GM12865 (cell line): ENCODE measurements at regions not wholly inside any gene's neighbourhood (a gene's known extent, or its start where the extent isn't known, plus 50 kb on each side); places are given as distances from the start of the nearest gene placed in this dataset.

Experiments used
- DNase-seq: peaks from one replicate; pipeline ENCODE4 v3.0.0; 2010; ENCODE audit warnings: low read depth
- H3K4me3 ChIP-seq: 2 replicates; pipeline ENCODE4 v1.5.1; 2011; ENCODE audit warnings: mild to moderate bottlenecking, low read depth, low read length, control low read depth
- TF ChIP-seq, protein P1 (sequence below): IDR thresholded peaks from 2 replicates; pipeline ENCODE4 v1.5.1; 2011; ENCODE audit warnings: low read length, control low read depth, low read depth, inconsistent platforms; ENCODE audit not compliant: insufficient read depth; ENCODE audit errors: missing control alignments

- DNase-seq: no peak
Observed at GRCh38 chr14:89500303-89500702, 83.3 kb upstream of the FOXN3 start.

GRCh38 chr14:89498878-89499277 lies 81.8 kb upstream of the FOXN3 start:
- TF ChIP-seq, protein P1, sequence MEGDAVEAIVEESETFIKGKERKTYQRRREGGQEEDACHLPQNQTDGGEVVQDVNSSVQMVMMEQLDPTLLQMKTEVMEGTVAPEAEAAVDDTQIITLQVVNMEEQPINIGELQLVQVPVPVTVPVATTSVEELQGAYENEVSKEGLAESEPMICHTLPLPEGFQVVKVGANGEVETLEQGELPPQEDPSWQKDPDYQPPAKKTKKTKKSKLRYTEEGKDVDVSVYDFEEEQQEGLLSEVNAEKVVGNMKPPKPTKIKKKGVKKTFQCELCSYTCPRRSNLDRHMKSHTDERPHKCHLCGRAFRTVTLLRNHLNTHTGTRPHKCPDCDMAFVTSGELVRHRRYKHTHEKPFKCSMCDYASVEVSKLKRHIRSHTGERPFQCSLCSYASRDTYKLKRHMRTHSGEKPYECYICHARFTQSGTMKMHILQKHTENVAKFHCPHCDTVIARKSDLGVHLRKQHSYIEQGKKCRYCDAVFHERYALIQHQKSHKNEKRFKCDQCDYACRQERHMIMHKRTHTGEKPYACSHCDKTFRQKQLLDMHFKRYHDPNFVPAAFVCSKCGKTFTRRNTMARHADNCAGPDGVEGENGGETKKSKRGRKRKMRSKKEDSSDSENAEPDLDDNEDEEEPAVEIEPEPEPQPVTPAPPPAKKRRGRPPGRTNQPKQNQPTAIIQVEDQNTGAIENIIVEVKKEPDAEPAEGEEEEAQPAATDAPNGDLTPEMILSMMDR: no peak
- no peak for DNase-seq
- H3K4me3 ChIP-seq: no peak overlapping the region

More at GRCh38 chr14:89500303-89500702, 83.3 kb upstream of the FOXN3 start:
- TF ChIP-seq, protein P1: no peak
- H3K4me3 ChIP-seq: no peak overlapping the region

DNA sequence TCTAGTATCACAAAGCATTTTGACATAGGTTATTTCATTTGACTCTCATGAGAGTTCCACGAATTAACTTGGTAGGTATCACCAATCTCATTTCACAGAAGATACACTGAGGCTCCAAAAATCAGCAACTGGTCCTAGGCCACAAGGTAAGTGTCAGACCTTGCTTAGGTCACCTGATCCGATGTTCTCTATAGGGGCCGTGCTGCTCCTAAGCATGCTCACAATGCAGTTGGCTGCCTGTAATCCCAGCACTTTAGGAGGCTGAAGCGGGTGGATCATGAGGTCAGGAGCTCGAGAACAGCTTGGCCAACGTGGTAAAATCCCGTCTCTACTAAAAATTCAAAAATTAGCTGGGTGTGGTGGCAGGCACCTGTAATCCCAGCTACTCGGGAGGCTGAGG lies 78.7 kb upstream of the FOXN3 start:
- no peak for DNase-seq
- TF ChIP-seq, protein P1: no peak
- no peak overlapping the region for H3K4me3 ChIP-seq

- DNase-seq: peak; percentile 75
- TF ChIP-seq, protein P1: no peak
- no peak overlapping the region; the same call in 1 of the 2 replicates for H3K4me3 ChIP-seq
Observed at GRCh38 chr14:89493877-89494634, 77.0 kb upstream of the FOXN3 start.

DNA sequence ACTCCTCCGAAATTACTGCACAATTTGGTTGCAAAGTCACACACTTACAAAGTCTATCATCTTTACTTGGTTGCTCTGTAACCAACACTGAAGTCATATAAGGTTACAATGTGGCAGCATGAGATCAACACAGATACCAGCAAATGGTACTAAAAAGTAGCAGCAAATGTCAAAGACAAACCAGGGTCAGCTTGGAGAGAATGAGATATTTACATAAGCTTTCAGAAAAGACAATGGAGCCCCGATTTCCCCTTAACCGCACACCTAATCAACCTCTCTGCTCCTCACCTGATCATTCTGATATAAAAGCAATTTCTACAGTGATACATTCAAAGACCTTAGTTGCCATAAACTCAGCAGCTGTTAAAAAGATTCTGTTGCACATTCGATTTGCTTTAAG lies 76.4 kb upstream of the FOXN3 start:
- H3K4me3 ChIP-seq: no peak overlapping the region
- TF ChIP-seq, protein P1: no peak
- no peak for DNase-seq

DNA sequence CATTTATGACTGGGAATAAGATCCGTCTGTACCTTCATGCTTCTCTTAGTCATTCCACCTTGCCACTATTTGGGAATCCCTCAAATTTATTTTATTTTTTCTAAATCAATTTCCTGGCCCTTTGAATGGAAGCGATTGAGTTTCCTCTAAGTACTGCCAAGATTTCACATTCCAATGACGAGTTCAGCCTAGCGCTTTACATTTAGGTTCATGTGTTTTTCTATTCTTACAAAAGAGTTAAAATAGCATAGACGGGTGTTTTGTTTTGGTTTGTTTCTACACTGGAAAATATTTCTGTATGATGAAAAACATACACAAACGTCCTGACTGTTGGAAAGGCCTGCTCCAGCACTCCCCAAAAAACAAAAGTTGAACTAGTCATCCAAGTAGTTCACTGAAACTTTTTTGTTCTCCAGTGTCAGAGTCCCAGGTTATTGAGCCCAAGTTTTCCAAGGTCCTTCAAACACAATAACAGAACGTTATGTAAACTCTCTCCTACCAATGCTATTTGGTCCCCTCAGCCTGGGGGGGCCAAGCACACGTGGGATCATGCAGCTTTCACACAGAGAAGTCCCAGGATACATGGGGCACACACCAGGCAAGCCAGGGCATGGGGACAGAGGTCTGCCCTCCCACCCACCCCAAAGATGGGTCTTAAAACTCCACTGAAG lies 74.8 kb upstream of the FOXN3 start:
- DNase-seq: no peak
- TF ChIP-seq, protein P1: no peak
- H3K4me3 ChIP-seq: no peak overlapping the region
